ENCODE measurements at regions not wholly inside any gene's neighbourhood (a gene's known extent, or its start where the extent isn't known, plus 50 kb on each side); places are given as distances from the start of the nearest gene placed in this dataset.

GRCh38 chr15:57870667-57871066 lies 164.2 kb downstream of the POLR2M start:
- no peak for DNase-seq (ENCODE audit: low read depth in 1 of 2, low spot score in 1 of 2)
- TF ChIP-seq JUND (IDR thresholded peaks at IDR 0.05; ENCODE audit: low read depth) = no peak
- in situ Hi-C loops (cut with HindIII; ENCODE audit: low pct_unique_long_range_greater_than_20kb, low sequenced_read_pairs) = no loop called here

GRCh38 chr15:57872281-57873030 lies 165.9 kb downstream of the POLR2M start:
- TF ChIP-seq JUND (IDR thresholded peaks at IDR 0.05; ENCODE audit: low read depth) = no peak
- in situ Hi-C loops (cut with HindIII; ENCODE audit: low pct_unique_long_range_greater_than_20kb, low sequenced_read_pairs) = no loop called here
- DNase-seq (ENCODE audit: low read depth in 1 of 2, low spot score in 1 of 2) = no peak

GRCh38 chr15:57873564-57874209 lies 167.2 kb downstream of the POLR2M start:
- in situ Hi-C loops (cut with HindIII; ENCODE audit: low pct_unique_long_range_greater_than_20kb, low sequenced_read_pairs) = no loop called here

GRCh38 chr15:57875347-57875746 lies 168.8 kb downstream of the POLR2M start:
- no peak for DNase-seq (ENCODE audit: low read depth in 1 of 2, low spot score in 1 of 2)
- no peak for TF ChIP-seq JUND (IDR thresholded peaks at IDR 0.05; ENCODE audit: low read depth)
- in situ Hi-C loops (cut with HindIII; ENCODE audit: low pct_unique_long_range_greater_than_20kb, low sequenced_read_pairs) = no loop called here

More at GRCh38 chr15:57873564-57874209, 167.2 kb downstream of the POLR2M start:
- no peak for TF ChIP-seq JUND (IDR thresholded peaks at IDR 0.05; ENCODE audit: low read depth)
- no peak for DNase-seq (ENCODE audit: low read depth in 1 of 2, low spot score in 1 of 2)

- no peak for DNase-seq (ENCODE audit: low read depth in 1 of 2, low spot score in 1 of 2)
- no peak for TF ChIP-seq JUND (IDR thresholded peaks at IDR 0.05; ENCODE audit: low read depth)
- in situ Hi-C loops (cut with HindIII; ENCODE audit: low pct_unique_long_range_greater_than_20kb, low sequenced_read_pairs) = no loop called here
Measured at GRCh38 chr15:57878573-57878972, 172.1 kb downstream of the POLR2M start.

GRCh38 chr15:57881361-57881760 lies 174.8 kb downstream of the POLR2M start:
- DNase-seq (ENCODE audit: low read depth in 1 of 2, low spot score in 1 of 2) = no peak
- in situ Hi-C loops (cut with HindIII; ENCODE audit: low pct_unique_long_range_greater_than_20kb, low sequenced_read_pairs) = no loop called here
- no peak for TF ChIP-seq JUND (IDR thresholded peaks at IDR 0.05; ENCODE audit: low read depth)

- in situ Hi-C loops (cut with HindIII; ENCODE audit: low pct_unique_long_range_greater_than_20kb, low sequenced_read_pairs) = no loop called here
- DNase-seq (ENCODE audit: low read depth in 1 of 2, low spot score in 1 of 2) = no peak
- TF ChIP-seq JUND (IDR thresholded peaks at IDR 0.05; ENCODE audit: low read depth) = no peak
Measured at GRCh38 chr15:57881972-57882371, 175.5 kb downstream of the POLR2M start.

- DNase-seq (ENCODE audit: low read depth in 1 of 2, low spot score in 1 of 2) = no peak
- in situ Hi-C loops (cut with HindIII; ENCODE audit: low pct_unique_long_range_greater_than_20kb, low sequenced_read_pairs) = no loop called here
- no peak for TF ChIP-seq JUND (IDR thresholded peaks at IDR 0.05; ENCODE audit: low read depth)
Measured at GRCh38 chr15:57883701-57884100, 177.2 kb downstream of the POLR2M start.

GRCh38 chr15:57884936-57885335 lies 178.4 kb downstream of the POLR2M start:
- DNase-seq (ENCODE audit: low read depth in 1 of 2, low spot score in 1 of 2) = no peak
- no peak for TF ChIP-seq JUND (IDR thresholded peaks at IDR 0.05; ENCODE audit: low read depth)
- in situ Hi-C loops (cut with HindIII; ENCODE audit: low pct_unique_long_range_greater_than_20kb, low sequenced_read_pairs) = no loop called here

- in situ Hi-C loops (cut with HindIII; ENCODE audit: low pct_unique_long_range_greater_than_20kb, low sequenced_read_pairs) = no loop called here
- no peak for DNase-seq (ENCODE audit: low read depth in 1 of 2, low spot score in 1 of 2)
- no peak for TF ChIP-seq JUND (IDR thresholded peaks at IDR 0.05; ENCODE audit: low read depth)
Measured at GRCh38 chr15:57885435-57885834, 178.9 kb downstream of the POLR2M start.

- no peak for TF ChIP-seq JUND (IDR thresholded peaks at IDR 0.05; ENCODE audit: low read depth)
- DNase-seq (ENCODE audit: low read depth in 1 of 2, low spot score in 1 of 2) = no peak
Measured at GRCh38 chr15:57887825-57888224, 177.7 kb downstream of the ALDH1A2 start.

GRCh38 chr15:57890351-57890750 lies 175.2 kb downstream of the ALDH1A2 start:
- no peak for TF ChIP-seq JUND (IDR thresholded peaks at IDR 0.05; ENCODE audit: low read depth)
- no peak for DNase-seq (ENCODE audit: low read depth in 1 of 2, low spot score in 1 of 2)
- in situ Hi-C loops (cut with HindIII; ENCODE audit: low pct_unique_long_range_greater_than_20kb, low sequenced_read_pairs) = no loop called here

More at GRCh38 chr15:57887825-57888224, 177.7 kb downstream of the ALDH1A2 start:
- in situ Hi-C loops (cut with HindIII; ENCODE audit: low pct_unique_long_range_greater_than_20kb, low sequenced_read_pairs) = no loop called here

GRCh38 chr15:57890878-57891277 lies 174.6 kb downstream of the ALDH1A2 start:
- in situ Hi-C loops (cut with HindIII; ENCODE audit: low pct_unique_long_range_greater_than_20kb, low sequenced_read_pairs) = no loop called here
- no peak for TF ChIP-seq JUND (IDR thresholded peaks at IDR 0.05; ENCODE audit: low read depth)
- no peak for DNase-seq (ENCODE audit: low read depth in 1 of 2, low spot score in 1 of 2)

All from T47D (cell line).